ENCODE measurements at regions not wholly inside any gene's neighbourhood (a gene's known extent, or its start where the extent isn't known, plus 50 kb on each side); places are given as distances from the start of the nearest gene placed in this dataset.

DNA sequence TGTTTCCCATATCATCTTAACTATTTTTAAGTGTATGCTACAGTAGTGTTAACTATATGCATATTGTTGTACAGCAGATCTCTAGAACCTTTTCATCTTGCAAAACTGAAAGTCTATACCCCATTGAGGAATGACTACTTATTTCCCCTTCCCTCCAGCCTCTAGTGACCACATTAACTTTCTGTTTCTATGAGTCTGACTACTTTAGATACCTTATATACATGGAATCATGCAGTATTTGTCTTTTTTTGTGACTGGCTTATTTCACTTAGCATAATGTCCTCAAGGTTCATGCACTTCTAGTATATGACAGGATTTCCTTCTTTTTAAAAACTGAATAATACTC lies 96.5 kb upstream of the BTG3 start:
- H3K9me3 Mint-ChIP-seq, result peaks cover 52% of the 10 kb centered on the region

More for the DNA sequence above, 96.5 kb upstream of the BTG3 start:
- no peak for ATAC-seq
- H3K4me1 Mint-ChIP-seq, result no peaks in the 10 kb centered on the region
- no peak for DNase-seq (ENCODE audit: low spot score)
- H3K27me3 ChIP-seq (ENCODE audit: insufficient read depth), result no peaks in the 10 kb centered on the region
- no peak overlapping the region for H3K4me3 Mint-ChIP-seq
- H4K20me1 ChIP-seq (replicated peaks; ENCODE audit: insufficient read depth), result no peaks in the 10 kb centered on the region
- peaks cover 4% of the 10 kb centered on the region for H3K27me3 Mint-ChIP-seq (ENCODE audit: insufficient read depth, low read depth, poor library complexity)
- H2AFZ ChIP-seq, result no peak overlapping the region
- no peak overlapping the region for H3K4me2 ChIP-seq
- no peak overlapping the region for H3K27ac ChIP-seq (ENCODE audit: low read depth)
- peaks cover 9% of the 10 kb centered on the region; the same call in 1 of the 2 replicates for H3K9me2 ChIP-seq (ENCODE audit: insufficient read depth)
- H3K36me3 ChIP-seq (ENCODE audit: insufficient read depth), result peaks cover 4% of the 10 kb centered on the region
- no peak overlapping the region for H3K4me3 ChIP-seq
- no peaks in the 10 kb centered on the region for H3F3A ChIP-seq (replicated peaks; ENCODE audit: low read depth)
- TF ChIP-seq JUNB (IDR thresholded peaks at IDR 0.05; ENCODE audit: unreplicated experiment), result no peak
- TF ChIP-seq, protein P1, sequence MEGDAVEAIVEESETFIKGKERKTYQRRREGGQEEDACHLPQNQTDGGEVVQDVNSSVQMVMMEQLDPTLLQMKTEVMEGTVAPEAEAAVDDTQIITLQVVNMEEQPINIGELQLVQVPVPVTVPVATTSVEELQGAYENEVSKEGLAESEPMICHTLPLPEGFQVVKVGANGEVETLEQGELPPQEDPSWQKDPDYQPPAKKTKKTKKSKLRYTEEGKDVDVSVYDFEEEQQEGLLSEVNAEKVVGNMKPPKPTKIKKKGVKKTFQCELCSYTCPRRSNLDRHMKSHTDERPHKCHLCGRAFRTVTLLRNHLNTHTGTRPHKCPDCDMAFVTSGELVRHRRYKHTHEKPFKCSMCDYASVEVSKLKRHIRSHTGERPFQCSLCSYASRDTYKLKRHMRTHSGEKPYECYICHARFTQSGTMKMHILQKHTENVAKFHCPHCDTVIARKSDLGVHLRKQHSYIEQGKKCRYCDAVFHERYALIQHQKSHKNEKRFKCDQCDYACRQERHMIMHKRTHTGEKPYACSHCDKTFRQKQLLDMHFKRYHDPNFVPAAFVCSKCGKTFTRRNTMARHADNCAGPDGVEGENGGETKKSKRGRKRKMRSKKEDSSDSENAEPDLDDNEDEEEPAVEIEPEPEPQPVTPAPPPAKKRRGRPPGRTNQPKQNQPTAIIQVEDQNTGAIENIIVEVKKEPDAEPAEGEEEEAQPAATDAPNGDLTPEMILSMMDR (conservative IDR thresholded peaks at IDR 0.05; ENCODE audit: low read depth in 2 of 2), result no peak
- no peak for TF ChIP-seq NANOG (IDR thresholded peaks at IDR 0.05; ENCODE audit: borderline replicate concordance)
- TF ChIP-seq STAT1 (IDR thresholded peaks at IDR 0.05; ENCODE audit: unreplicated experiment), result no peak
- TF ChIP-seq CREB1 (CRISPR knock-in tag; IDR thresholded peaks at IDR 0.05; ENCODE audit: low read depth), result no peak
- no peak for TF ChIP-seq ETS1 (IDR thresholded peaks at IDR 0.05)
- no peak for TF ChIP-seq EZH2 (IDR thresholded peaks at IDR 0.05; ENCODE audit: low read depth, unreplicated experiment)
- TF ChIP-seq ZNF331 (CRISPR knock-in tag; IDR thresholded peaks at IDR 0.05; ENCODE audit: low read depth), result no peak
- TF ChIP-seq REST (IDR thresholded peaks at IDR 0.05; ENCODE audit: unreplicated experiment), result no peak
- no peak for TF ChIP-seq POLR2AphosphoS5 (IDR thresholded peaks at IDR 0.05; ENCODE audit: low read depth)
- no peak for TF ChIP-seq EZH2phosphoT487 (IDR thresholded peaks at IDR 0.05; ENCODE audit: unreplicated experiment)
- TF ChIP-seq ZNF462 (CRISPR knock-in tag; IDR thresholded peaks at IDR 0.05), result no peak
- TF ChIP-seq ZNF114 (CRISPR knock-in tag; IDR thresholded peaks at IDR 0.05), result no peak
- H3K4me1 ChIP-seq (ENCODE audit: insufficient read depth), result no peaks in the 10 kb centered on the region
- no peaks in the 10 kb centered on the region for H3K79me2 ChIP-seq (replicated peaks; ENCODE audit: insufficient read depth)
- H3K36me3 Mint-ChIP-seq (ENCODE audit: low read depth), result peaks cover 24% of the 10 kb centered on the region
- no peak overlapping the region for H3K27ac Mint-ChIP-seq
